ENCODE measurements at regions not wholly inside any gene's neighbourhood (a gene's known extent, or its start where the extent isn't known, plus 50 kb on each side); places are given as distances from the start of the nearest gene placed in this dataset.

- Histone ChIP-seq H3K9me3 (ENCODE audit: low read depth, low read length, poor library complexity, severe bottlenecking) (no peaks in the 10 kb centered on the region), H3K36me3 (ENCODE audit: insufficient read depth, low read length, poor library complexity, severe bottlenecking) (no peaks in the 10 kb centered on the region), H3K27me3 (replicated peaks; ENCODE audit: insufficient read depth, low read depth, low read length, poor library complexity) (no peaks in the 10 kb centered on the region), H3K27ac (ENCODE audit: low read depth, low read length, poor library complexity, severe bottlenecking) (no peak overlapping the region), H3K4me3 (ENCODE audit: low read depth, low read length, poor library complexity, severe bottlenecking) (no peak overlapping the region), H3K4me1 (ENCODE audit: insufficient read depth, low read length, poor library complexity, severe bottlenecking) (peaks cover 9% of the 10 kb centered on the region)
- TF ChIP-seq, protein P1, sequence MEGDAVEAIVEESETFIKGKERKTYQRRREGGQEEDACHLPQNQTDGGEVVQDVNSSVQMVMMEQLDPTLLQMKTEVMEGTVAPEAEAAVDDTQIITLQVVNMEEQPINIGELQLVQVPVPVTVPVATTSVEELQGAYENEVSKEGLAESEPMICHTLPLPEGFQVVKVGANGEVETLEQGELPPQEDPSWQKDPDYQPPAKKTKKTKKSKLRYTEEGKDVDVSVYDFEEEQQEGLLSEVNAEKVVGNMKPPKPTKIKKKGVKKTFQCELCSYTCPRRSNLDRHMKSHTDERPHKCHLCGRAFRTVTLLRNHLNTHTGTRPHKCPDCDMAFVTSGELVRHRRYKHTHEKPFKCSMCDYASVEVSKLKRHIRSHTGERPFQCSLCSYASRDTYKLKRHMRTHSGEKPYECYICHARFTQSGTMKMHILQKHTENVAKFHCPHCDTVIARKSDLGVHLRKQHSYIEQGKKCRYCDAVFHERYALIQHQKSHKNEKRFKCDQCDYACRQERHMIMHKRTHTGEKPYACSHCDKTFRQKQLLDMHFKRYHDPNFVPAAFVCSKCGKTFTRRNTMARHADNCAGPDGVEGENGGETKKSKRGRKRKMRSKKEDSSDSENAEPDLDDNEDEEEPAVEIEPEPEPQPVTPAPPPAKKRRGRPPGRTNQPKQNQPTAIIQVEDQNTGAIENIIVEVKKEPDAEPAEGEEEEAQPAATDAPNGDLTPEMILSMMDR (conservative IDR thresholded peaks at IDR 0.05; ENCODE audit: low read depth, low read length): no peak
- TF ChIP-seq EZH2 (IDR thresholded peaks at IDR 0.05; ENCODE audit: borderline replicate concordance, low read depth, low read length, poor library complexity, severe bottlenecking): no peak
- DNase-seq (ENCODE audit: low spot score): no peak
- CTCF ChIA-PET: no interaction called here
- intact Hi-C loops (cut with micrococcal nuclease; ENCODE audit: unreplicated experiment): no loop called here
- POLR2A ChIA-PET (ENCODE audit: low non-redundant PET): no interaction called here
- no TSS peak for BruUV-seq (replicated peaks)
Measured at GRCh38 chr2:146131048-146131447, 1611.1 kb upstream of the ZEB2 start.

DNA sequence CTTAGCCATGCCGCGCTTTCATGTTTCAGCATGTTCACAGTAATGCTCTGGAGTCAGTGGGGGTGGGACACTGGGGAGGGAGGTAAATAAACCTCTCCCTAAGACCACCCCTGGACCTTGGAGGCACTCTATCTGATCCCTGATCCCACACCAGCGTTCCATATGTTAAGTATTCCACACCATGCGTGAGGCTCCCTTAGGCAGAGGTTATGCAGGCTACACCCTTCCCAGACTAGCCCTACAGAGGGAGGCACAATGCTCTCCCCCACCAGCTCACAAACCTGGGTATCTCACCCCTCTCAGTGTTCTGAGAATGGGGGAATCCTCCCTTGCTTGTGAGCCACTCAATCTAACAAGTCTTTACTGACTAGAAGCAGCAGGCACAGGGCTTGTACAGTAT is 1610.4 kb upstream of the ZEB2 start:
- ChIA-PET CTCF (no interaction called here), POLR2A (ENCODE audit: low non-redundant PET) (no interaction called here)
- Histone ChIP-seq H3K36me3 (ENCODE audit: insufficient read depth, low read length, poor library complexity, severe bottlenecking) (no peaks in the 10 kb centered on the region), H3K4me3 (ENCODE audit: low read depth, low read length, poor library complexity, severe bottlenecking) (no peak overlapping the region), H3K4me1 (ENCODE audit: insufficient read depth, low read length, poor library complexity, severe bottlenecking) (peaks cover 15% of the 10 kb centered on the region), H3K27ac (ENCODE audit: low read depth, low read length, poor library complexity, severe bottlenecking) (no peak overlapping the region), H3K27me3 (replicated peaks; ENCODE audit: insufficient read depth, low read depth, low read length, poor library complexity) (no peaks in the 10 kb centered on the region), H3K9me3 (ENCODE audit: low read depth, low read length, poor library complexity, severe bottlenecking) (no peaks in the 10 kb centered on the region)
- DNase-seq (ENCODE audit: low spot score): no peak
- intact Hi-C loops (cut with micrococcal nuclease; ENCODE audit: unreplicated experiment): no loop called here
- no TSS peak for BruUV-seq (replicated peaks)
- TF ChIP-seq, protein P1 (conservative IDR thresholded peaks at IDR 0.05; ENCODE audit: low read depth, low read length): no peak
- no peak for TF ChIP-seq EZH2 (IDR thresholded peaks at IDR 0.05; ENCODE audit: borderline replicate concordance, low read depth, low read length, poor library complexity, severe bottlenecking)

- ChIA-PET CTCF (no interaction called here), POLR2A (ENCODE audit: low non-redundant PET) (no interaction called here)
- H3K9me3 ChIP-seq (ENCODE audit: low read depth, low read length, poor library complexity, severe bottlenecking): no peaks in the 10 kb centered on the region
- H3K27me3 ChIP-seq (replicated peaks; ENCODE audit: insufficient read depth, low read depth, low read length, poor library complexity): no peaks in the 10 kb centered on the region
- H3K4me1 ChIP-seq (ENCODE audit: insufficient read depth, low read length, poor library complexity, severe bottlenecking): peaks cover 25% of the 10 kb centered on the region
- H3K36me3 ChIP-seq (ENCODE audit: insufficient read depth, low read length, poor library complexity, severe bottlenecking): no peaks in the 10 kb centered on the region
- intact Hi-C loops (cut with micrococcal nuclease; ENCODE audit: unreplicated experiment): no loop called here
- no peak overlapping the region for H3K4me3 ChIP-seq (ENCODE audit: low read depth, low read length, poor library complexity, severe bottlenecking)
- no peak for TF ChIP-seq EZH2 (IDR thresholded peaks at IDR 0.05; ENCODE audit: borderline replicate concordance, low read depth, low read length, poor library complexity, severe bottlenecking)
- TF ChIP-seq, protein P1 (conservative IDR thresholded peaks at IDR 0.05; ENCODE audit: low read depth, low read length): no peak
- no peak for DNase-seq (ENCODE audit: low spot score)
- BruUV-seq (replicated peaks): no TSS peak
- H3K27ac ChIP-seq (ENCODE audit: low read depth, low read length, poor library complexity, severe bottlenecking): no peak overlapping the region
Measured at GRCh38 chr2:146129231-146129630, 1609.3 kb upstream of the ZEB2 start.
